ENCODE measurements at regions not wholly inside any gene's neighbourhood (a gene's known extent, or its start where the extent isn't known, plus 50 kb on each side); places are given as distances from the start of the nearest gene placed in this dataset.

GRCh38 chr10:61078542-61079275, 134.7 kb upstream of the RHOBTB1 start:
- no peak for TF ChIP-seq CTCF (IDR thresholded peaks at IDR 0.05; ENCODE audit: insufficient read depth, low read length, missing control alignments)
- POLR2A ChIA-PET: no interaction called here
- CTCF ChIA-PET: no interaction called here
- no peak overlapping the region for H3K4me3 ChIP-seq (ENCODE audit: low read depth, low read length)
- no peak for DNase-seq (ENCODE audit: low read depth, low spot score)

- TF ChIP-seq CTCF (IDR thresholded peaks at IDR 0.05; ENCODE audit: insufficient read depth, low read length, missing control alignments): no peak
- DNase-seq (ENCODE audit: low read depth, low spot score): no peak
- CTCF ChIA-PET: interaction anchor here (1.0 to 1.1 kb wide), 2 partner anchors 9 to 52 kb away, joined by 3 to 4 read pairs; no protein-coding TSS in a partner anchor
- POLR2A ChIA-PET: no interaction called here
- H3K4me3 ChIP-seq (ENCODE audit: low read depth, low read length): no peak overlapping the region
Observed at GRCh38 chr10:61076572-61077114, 132.7 kb upstream of the RHOBTB1 start.

- ChIA-PET CTCF (no interaction called here), POLR2A (no interaction called here)
- H3K4me3 ChIP-seq (ENCODE audit: low read depth, low read length): no peak overlapping the region
- no peak for TF ChIP-seq CTCF (IDR thresholded peaks at IDR 0.05; ENCODE audit: insufficient read depth, low read length, missing control alignments)
- DNase-seq (ENCODE audit: low read depth, low spot score): no peak
Observed at GRCh38 chr10:61073391-61073790, 129.4 kb upstream of the RHOBTB1 start.

GRCh38 chr10:61071580-61071979, 127.6 kb upstream of the RHOBTB1 start:
- CTCF ChIA-PET: no interaction called here

GRCh38 chr10:61068471-61068870, 124.5 kb upstream of the RHOBTB1 start:
- H3K4me3 ChIP-seq (ENCODE audit: low read depth, low read length): no peak overlapping the region
- POLR2A ChIA-PET: no interaction called here
- CTCF ChIA-PET: no interaction called here
- no peak for DNase-seq (ENCODE audit: low read depth, low spot score)
- no peak for TF ChIP-seq CTCF (IDR thresholded peaks at IDR 0.05; ENCODE audit: insufficient read depth, low read length, missing control alignments)

More at GRCh38 chr10:61071580-61071979, 127.6 kb upstream of the RHOBTB1 start:
- H3K4me3 ChIP-seq (ENCODE audit: low read depth, low read length): no peak overlapping the region
- POLR2A ChIA-PET: no interaction called here
- DNase-seq (ENCODE audit: low read depth, low spot score): no peak
- no peak for TF ChIP-seq CTCF (IDR thresholded peaks at IDR 0.05; ENCODE audit: insufficient read depth, low read length, missing control alignments)

- CTCF ChIA-PET: no interaction called here
- POLR2A ChIA-PET: no interaction called here
- no peak overlapping the region for H3K4me3 ChIP-seq (ENCODE audit: low read depth, low read length)
- DNase-seq (ENCODE audit: low read depth, low spot score): no peak
- TF ChIP-seq CTCF (IDR thresholded peaks at IDR 0.05; ENCODE audit: insufficient read depth, low read length, missing control alignments): no peak
Observed at GRCh38 chr10:61067671-61068336, 123.8 kb upstream of the RHOBTB1 start.

Data from AG04449 (cell line).